SK-N-MC (cell line): ENCODE measurements at regions not wholly inside any gene's neighbourhood (a gene's known extent, or its start where the extent isn't known, plus 50 kb on each side); places are given as distances from the start of the nearest gene placed in this dataset.

Experiments used
- EZH2 ChIP-seq: fragments of 200-600 bp; sonication (generic); IDR thresholded peaks from one replicate; pipeline ENCODE4 v1.6.1; 2017; ENCODE audit warnings: antibody characterized with exemption
- FOXP2 ChIP-seq: optimal IDR thresholded peaks from 2 replicates; pipeline ENCODE3; 2011; ENCODE audit warnings: mild to moderate bottlenecking, moderate library complexity; ENCODE audit not compliant: insufficient read depth; ENCODE audit errors: extremely low read length, control extremely low read depth
- POLR2AphosphoS5 ChIP-seq: IDR thresholded peaks from 2 replicates; pipeline ENCODE4 v1.6.1; 2012; ENCODE audit warnings: mild to moderate bottlenecking, low read depth, low read length, borderline replicate concordance

- no peak for TF ChIP-seq EZH2
- no peak for TF ChIP-seq POLR2AphosphoS5
- TF ChIP-seq FOXP2, result no peak
Measured at GRCh38 chr1:78240755-78241154, 195.0 kb downstream of the GIPC2 start.
